ENCODE measurements at regions not wholly inside any gene's neighbourhood (a gene's known extent, or its start where the extent isn't known, plus 50 kb on each side); places are given as distances from the start of the nearest gene placed in this dataset.

DNA sequence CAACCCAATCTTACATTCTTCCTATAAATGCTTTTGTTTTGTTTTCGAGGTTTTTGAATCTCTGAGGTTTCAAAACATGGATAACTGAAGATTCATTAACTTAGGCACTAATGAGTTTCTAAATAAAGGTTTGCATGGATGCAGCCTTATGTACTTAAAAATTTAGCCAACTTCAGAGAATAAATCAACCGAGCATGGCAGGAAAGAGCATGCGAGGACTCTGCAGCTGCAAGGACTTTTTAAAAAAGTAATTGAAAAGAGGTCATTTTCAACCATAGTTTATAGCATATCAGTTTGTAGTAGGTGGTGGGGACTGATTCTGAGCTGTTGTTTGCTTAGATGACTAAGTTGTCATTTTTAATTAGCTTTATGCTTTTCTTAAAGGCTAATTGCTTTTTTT is 567.0 kb upstream of the ZEB2 start:
- DNase-seq: no peak

DNA sequence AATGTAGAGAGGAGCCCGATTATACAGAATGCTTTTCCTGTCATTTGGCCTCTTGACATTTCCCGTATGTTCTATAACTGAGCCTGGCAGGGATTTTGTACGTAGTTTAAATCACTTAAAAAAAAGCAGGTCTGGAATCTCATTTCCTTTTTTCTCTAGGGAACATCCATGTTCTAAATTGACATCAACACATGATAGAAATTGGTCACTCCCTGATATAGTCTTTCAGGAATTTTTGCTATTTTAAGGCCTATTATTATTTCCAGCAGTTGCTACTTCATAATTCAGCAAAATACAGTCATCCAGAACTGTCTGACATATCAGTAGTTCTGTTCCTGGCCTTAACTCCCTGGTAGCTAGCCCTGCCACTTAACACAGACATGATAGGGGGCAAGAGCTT is 565.7 kb upstream of the ZEB2 start:
- DNase-seq: no peak

DNA sequence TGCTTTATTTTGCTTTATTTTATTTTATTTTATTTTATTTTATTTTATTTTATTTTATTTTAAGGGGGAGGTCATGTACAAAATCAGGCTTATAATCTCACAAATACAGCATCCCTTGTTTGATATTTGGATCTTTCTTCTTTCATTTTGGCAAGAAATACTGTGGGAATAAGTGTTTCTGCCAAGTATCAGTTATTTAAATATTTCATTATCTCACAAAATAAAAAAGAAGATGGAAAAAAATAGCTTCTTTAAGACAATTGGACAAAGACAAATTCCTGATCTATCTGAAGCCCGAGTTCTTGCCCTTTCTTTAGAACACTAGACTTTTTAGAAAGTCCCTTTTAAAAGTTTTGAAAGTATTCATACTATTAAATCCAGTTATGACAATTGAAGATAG is 560.5 kb upstream of the ZEB2 start:
- DNase-seq: no peak

DNA sequence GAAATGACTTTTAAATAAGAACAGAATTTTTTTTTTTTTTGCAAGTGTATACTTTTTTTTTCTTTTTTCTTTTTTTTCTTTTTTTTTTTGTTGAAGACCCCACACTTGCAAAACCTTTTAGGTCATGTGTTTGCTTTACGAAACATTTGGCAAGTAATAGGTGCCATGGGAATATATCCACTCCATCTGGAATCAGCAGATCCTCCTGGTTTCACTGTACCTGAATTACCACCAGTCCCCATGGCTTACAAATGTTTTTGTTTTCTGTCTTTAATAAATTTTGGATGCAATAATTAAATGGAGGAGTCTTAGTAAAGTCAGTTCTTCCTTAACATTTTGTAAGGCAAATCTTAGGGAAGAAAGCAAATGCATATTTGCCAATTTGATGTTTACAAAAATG is 559.7 kb upstream of the ZEB2 start:
- no peak for DNase-seq

DNA sequence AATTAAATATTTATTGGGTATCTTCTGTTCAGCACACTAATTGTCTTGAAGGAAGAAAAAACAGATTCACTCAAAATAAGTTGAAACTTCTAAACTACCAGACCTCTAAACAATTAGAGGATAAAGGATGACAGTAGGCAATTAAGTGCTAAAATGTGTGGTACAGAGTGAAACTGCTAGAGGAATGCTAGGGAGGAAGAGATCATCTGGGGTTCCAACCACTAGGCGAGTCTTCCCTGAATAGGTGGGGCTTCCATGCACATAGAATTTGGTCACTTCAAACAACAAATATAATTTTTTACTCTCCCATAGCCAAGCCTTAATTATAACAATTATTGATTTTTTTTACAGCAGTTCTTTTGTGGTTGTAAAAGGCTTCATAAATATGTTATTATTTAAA is 559.0 kb upstream of the ZEB2 start:
- no peak for DNase-seq

DNA sequence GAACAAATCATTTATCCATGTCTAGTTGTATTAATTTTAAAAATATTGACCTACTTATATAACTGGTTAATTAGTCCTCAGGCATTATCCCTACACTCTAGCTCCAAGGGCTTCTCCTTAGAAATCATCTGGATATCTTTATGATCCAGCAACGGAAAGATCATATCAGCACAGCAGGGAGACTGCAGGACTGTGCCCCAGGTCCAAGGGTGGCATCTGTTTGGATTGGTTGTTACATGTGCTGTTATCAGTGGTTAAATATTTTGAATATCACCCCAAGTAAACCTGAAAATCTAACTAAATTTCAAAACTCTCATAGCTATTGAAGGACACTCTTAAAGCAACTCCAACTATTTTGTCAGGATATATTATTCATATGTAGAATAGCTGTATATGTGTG is 556.2 kb upstream of the ZEB2 start:
- DNase-seq: no peak

DNA sequence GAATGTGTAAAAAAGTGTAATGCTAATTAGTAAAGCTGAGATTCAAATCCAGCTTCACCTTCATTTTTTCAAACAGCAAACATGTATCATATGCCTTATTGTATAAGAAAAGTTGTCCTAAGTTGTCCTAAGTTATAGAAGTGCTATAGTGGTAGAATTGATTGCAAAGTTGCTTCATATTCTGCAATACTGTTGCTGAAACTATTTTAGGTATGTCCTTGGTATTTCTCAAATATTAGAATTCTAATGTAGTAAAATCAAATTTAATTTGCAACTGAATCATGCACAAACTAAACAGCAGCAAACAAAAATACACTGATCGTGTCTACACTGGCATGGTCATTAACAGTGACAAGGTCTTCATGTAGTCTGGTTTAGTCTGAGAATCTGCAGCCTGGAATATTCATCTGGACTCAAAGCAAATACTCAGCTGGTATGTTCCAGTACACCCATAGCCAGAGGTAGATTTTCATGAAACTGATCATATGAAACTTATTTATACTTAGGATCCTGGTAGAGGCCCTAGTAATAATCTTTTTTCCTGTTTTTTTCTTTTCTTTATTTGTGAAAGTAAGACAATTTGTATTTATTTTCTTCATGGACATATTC is 555.6 kb upstream of the ZEB2 start:
- no peak for DNase-seq

DNA sequence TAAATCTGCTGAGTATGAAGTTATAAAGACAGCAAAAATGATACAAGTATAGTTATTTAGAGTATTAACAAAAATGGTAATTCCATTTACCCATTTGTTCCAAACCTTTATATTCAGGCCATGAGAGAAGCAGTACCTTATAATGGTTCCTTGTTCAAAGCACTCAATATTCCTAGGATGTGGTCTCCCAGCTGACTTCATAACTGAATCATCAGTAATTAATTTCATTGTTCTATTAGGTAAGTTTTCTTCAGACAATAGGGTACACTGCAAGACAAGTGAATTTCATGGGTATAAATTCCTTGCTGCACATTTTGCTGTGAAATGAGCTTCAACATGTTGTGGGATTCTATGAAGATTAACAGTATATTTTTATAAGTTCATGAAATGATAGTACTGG is 550.8 kb upstream of the ZEB2 start:
- no peak for DNase-seq

DNA sequence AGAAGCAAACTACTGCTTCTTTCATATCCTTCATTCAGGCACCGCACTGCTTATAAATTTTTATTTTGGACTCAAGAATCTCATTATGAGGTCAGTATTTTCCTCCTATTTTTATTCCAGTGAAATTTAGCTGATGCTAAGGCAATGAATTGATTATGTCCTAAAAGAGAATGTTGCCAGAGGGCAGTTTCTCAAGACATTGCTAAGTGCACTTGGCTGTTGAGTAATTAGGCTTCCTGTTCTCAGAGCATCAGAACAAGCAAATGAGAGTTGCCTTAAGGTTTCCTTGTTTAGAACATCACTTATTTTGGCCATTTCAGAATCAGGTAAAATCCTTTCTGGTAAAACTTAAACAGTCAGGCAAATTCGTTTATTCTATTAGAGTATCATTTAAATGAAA is 548.6 kb upstream of the ZEB2 start:
- peak in 1 of 2 donors; percentile 16 for DNase-seq

DNA sequence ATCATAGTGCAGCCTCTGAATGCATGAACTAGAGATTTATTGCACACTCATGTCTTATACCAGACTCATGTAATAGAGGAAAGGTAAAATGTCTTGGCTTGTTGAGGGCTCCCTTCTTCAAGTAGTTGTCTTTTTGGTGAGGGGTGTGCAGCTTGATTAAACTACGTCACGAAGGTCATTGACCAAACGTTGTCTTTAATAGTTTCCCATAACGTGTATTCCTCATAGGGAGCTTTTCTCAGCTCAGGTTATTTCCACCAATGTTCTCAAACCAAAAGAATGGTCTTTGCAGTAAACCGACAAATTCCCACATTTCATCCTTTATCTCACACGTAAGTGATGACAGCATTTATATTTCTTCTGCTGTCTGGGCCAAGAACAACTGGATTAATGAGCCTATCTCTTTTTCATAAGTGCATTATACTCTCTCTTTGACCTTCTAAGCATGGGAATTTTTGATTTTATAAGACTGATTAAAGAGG is 547.7 kb upstream of the ZEB2 start:
- DNase-seq: no peak

DNA sequence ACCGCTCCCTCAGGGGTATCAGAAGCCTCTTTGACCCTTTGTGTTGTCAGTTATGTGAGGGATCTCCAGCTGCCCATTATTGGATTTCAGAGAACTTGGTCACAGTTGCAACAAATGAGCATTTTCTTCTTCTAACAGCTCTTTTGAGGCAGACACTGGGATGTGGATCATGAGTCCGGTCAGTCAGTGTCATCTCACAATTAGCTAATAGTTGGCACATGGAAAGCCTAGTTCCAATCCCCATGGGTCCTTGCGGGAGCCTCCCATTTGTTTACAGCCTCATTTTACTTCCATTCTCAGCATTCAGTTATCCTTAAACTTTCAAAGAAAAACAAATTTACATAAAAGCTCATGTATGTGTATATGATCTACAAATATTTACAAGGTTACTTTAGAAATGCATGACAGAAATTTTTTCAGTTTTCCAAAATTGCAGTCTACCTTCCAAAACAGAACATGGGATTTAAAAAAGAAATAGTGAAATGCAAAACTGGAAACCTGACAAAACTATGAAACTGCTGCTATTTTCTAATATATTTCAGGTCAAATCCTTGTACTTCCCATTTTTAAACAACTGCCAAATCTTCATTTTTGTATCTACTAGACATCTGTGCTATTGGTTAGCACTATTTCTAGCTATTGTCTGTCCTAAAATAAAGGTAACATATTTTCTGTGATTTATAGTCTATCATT is 547.1 kb upstream of the ZEB2 start:
- DNase-seq: no peak

DNA sequence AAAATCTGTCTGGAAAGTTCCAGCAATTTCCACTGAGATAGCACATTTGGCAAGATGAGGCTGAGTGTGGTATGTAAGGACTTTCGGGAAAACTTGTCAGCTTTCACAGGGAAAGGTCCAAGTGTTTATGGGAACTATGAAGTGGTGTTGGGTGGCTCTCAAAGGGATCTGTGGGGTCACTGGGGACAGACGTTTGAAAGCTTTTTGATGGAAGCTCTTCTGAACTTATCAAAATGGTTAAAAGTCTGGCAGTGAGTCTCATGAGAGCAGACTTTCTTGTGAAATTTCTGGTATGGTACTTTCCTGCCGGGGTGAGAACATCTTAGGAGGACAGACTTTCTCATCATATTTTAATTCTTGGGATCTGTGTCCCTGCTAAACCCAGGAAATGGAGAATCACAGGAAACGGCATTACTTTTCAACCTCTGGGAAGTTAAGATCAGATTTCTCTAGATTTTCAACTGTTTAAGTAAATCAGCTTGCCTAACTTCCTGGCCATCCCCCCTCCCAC is 546.3 kb upstream of the ZEB2 start:
- DNase-seq: no peak

DNA sequence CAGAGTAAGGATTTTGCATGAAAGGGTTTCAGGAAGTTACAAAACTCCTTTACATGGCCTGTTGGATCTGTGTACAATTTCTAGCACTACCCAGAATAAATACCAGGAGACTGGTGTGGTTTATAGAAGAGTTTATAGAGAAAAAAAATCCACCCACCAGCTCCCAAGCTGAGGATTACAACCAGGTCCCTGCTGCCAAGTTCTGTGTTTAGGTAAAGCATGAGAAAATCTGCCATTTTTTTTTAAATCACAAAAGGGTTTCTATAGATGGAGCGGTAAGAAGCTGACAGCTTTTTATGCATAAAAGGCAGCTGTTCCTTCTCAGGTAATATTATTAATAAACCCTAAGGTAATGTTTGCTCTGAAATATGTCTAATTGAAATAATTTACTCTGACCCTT is 545.4 kb upstream of the ZEB2 start:
- no peak for DNase-seq

DNA sequence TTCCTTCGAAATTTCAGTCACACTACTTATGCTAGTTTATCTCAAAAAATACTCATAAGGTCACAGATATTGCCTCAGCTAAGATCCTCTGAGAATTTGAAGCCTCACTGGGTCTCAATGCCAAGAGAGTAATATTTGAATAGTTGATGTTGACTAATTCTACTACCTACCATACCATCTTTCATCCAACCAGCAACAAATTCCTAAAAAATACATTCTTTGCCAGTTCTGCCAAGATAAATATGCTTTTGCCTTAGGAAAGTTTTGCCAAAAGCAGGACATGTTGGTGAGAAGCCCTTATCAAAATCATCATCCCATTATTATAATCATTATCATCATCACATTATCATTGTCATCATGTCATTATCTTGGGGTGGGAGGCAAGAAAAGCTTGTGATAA is 544.6 kb upstream of the ZEB2 start:
- DNase-seq: no peak

DNA sequence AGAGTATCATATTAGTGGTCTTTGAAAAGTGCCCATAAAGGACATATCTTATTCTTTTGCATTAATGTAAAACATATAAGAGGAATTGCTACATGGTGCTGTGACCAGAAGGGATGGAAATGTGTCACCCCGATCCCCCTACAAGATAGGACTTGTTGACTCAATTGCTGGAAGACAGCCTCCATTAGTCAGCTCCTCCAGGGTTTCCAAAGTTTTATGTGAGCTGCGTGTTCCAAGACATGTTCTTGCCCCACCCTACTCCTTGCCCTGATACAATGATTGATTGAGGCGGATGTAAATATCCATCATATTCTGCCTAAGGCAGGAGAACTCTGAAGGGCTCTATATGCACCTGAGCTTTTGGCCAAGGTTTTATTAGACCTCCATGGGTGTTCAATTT is 541.0 kb upstream of the ZEB2 start:
- DNase-seq: no peak

DNA sequence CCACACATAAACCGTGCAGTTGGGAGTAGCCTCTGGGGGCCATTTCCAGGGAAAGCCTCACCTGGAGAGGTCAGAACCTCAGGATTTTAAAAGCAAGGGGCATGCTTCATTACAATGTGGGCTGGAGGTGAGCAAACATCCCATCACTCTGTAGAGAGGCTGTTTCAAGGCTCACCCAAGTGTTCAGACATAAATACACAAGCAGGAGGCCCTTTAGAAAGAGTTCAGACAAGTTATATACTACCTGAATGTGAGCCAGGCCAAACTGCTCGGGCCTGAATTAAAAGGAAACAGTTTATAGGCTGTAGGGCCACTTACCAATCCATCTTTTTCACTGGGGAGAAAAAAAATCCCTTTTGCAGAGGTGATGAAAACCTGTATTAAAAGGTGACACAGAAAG is 540.0 kb upstream of the ZEB2 start:
- DNase-seq: no peak

DNA sequence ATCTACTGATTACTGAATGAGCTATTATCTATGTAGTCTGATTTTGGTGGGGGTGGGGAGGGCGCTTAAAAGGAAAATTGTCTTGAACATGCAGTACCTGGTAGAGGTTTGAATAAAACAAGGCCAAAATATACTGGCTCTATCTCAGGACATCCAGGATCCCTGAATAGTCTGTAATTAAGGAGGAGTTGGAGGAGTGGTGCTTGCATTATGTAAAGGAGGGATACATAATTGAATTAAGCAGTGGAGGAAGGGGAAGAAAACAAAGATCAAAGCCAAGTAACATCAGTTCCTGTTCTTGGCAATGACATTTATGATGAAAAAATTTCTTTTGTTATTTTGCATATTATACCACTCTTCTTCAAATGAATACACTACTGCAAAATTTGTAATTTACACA is 539.4 kb upstream of the ZEB2 start:
- DNase-seq: no peak

DNA sequence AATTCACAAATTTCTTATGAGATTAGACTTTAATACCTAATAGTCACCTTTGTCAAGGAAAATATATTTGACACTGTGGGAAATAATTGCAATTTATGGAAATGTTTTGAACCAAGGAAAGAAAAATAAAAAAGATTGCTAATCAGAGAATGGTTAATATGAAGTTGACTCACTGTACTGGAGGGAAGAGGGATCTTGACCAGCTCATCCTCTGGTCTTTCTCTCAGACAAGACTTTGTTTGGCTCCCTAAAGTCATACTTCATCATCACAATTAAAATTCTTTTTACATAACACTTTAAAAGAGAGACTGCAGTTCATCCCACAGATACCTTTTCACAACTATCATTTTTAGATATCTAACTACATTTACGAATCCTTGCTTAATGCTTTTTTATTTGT is 538.5 kb upstream of the ZEB2 start:
- no peak for DNase-seq

DNA sequence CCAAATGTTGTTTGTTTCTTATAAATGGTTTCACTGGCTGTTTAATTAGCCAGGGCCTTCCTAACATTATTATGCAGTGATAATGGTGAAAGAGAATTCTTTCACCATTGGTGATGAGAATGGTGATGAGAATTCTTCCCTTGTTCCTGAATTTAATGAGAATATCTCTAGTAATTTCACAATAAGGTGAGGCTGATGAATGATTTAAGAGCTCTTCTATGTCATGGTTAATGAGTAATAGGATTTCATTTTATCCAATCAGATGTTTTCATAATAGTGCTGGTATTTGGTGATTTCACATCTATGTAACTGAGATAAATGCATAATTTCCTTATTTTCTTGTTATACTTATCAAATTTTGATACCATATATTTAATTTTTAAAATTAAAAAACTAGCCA is 535.7 kb upstream of the ZEB2 start:
- no peak for DNase-seq

DNA sequence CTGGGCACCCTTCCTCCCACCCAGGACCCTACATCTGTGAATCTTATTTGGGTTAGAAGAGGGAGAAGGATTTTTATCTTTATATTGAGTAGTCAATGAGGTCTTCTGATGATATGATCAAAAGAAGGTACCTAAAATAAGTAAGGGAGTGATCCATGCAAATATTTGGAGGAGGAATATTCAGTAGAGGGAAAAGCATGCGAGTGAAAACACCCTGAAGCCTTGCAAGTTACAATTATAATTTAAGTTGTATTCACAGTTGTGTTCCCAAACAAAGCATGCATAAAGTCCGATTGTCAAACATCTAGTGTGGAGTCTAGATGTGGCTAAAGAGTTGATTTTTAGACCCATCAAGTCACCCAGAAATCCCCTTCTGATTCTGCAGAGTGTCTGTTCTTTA is 530.2 kb upstream of the ZEB2 start:
- DNase-seq: no peak

DNA sequence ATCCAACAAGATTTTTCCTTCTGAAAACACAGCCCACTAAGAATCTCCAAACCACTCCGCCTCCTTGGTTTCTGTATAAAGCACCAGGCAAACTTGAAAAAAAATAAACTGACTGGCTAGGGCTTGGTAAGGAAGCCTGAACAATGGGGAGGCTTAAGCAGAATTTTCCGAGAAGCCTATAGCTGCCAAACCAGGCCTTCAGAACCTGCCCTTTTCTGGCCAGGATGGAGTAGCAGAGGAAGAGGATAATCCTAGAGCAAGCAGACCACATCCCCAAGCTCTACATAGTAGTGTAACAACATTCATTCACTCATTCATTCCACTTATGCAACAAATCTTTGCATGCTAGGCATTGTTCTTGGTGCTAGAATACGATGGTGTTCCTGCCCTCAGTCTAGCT is 529.6 kb upstream of the ZEB2 start:
- no peak for DNase-seq

DNA sequence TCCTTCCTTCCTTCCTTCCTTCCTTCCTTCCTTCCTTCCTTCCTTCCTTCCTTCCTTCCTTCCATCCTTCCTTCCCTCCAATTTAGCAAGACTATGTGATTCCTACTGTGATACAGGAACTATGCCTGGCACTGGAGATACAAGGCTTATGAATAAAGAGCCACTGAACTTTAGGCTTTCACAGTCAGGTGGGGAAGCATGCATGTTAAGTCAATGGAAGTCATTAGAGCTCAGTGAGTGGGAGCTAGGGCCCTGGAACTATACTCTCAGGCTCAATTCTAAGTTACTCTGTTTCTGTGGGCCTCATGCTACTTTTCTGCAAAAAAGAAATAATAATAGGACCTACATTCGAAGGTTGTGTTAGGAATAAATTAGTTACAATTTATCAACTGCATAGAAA is 527.6 kb upstream of the ZEB2 start:
- DNase-seq: no peak

DNA sequence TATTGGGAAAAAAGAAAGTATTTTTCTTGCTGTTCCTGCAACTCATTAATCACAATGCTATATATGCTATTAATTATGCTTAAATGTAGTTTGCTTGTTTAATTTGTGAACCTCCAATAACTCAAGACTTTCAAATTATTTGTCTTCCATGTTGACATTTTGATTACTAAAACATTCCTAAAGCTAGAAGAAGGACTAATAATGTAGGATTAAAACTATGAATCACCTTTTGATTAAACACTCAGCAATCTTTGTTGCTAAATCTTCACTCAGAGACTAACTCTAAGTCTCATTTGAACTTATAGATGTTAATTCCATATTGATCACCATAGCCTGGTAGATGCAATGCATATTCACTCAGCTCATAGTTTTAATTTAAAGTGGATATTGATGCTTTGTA is 524.6 kb upstream of the ZEB2 start:
- no peak for DNase-seq

DNA sequence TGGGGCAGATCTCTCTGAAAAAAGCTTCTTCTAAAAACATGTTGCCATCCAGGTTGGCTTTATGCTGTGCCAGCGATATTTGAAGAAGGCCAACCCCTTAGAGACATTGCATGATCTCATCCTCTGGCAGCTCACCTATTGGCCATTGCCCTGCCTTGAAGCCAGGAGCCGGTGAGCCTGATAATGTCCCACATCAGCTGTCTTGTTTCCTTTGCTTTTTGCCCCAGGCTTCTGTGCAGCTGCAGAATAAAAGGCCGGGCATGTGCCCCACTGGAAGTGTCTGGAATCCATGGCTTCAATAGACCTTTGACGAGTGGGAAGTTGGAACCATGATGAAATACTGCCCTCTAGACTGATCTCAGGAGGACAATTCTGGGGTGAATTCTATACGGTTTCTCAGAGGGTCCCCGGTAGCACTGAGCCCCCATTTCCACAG is 523.5 kb upstream of the ZEB2 start:
- DNase-seq: no peak

DNA sequence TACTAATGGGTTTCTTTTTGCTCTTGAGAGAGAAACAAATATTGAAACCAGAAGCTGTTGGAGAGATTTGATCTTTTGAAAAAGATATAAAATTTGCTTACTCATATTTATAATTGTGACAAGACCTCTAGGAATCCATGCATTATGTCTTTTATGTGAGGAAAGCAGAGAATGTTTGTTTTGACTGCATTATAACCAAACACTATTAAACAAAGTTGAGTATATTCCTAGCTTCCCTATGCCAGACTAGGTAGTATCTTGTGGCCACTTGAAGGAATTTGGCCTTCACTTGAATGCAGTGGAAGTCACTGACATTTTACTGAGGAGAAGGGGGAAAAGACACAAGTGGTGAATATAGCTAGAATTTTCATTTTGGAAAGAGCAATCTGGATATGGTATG is 521.8 kb upstream of the ZEB2 start:
- no peak for DNase-seq
